HG03457 (cell line): ENCODE measurements at regions not wholly inside any gene's neighbourhood (a gene's known extent, or its start where the extent isn't known, plus 50 kb on each side); places are given as distances from the start of the nearest gene placed in this dataset.

Experiments
- ATAC-seq: cut with Tn5 transposase; IDR thresholded peaks from one replicate; pipeline ENCODE4 v1.9.1; 2021; ENCODE audit warnings: moderate number of reproducible peaks; ENCODE audit not compliant: unreplicated experiment

- no peak for ATAC-seq
Observed at GRCh38 chr6:152904678-152905077, 78.2 kb downstream of the FBXO5 start.

GRCh38 chr6:152905551-152906299, 77.1 kb downstream of the FBXO5 start:
- ATAC-seq: no peak

- ATAC-seq: no peak
Observed at GRCh38 chr6:152909241-152909640, 73.6 kb downstream of the FBXO5 start.

GRCh38 chr6:152916035-152916434, 66.8 kb downstream of the FBXO5 start:
- no peak for ATAC-seq

- ATAC-seq: no peak
Observed at GRCh38 chr6:152918991-152919390, 63.9 kb downstream of the FBXO5 start.

- no peak for ATAC-seq
Observed at GRCh38 chr6:152920016-152920415, 62.8 kb downstream of the FBXO5 start.
